Heart left ventricle (tissue), 13 donors: ENCODE measurements at regions not wholly inside any gene's neighbourhood (a gene's known extent, or its start where the extent isn't known, plus 50 kb on each side); places are given as distances from the start of the nearest gene placed in this dataset.

Experiments
- POLR2A ChIP-seq, 2 donors: fragments of 450-650 bp; IDR thresholded peaks; one replicate each; pipeline ENCODE4 v1.6.1; 2017; ENCODE audit warnings: antibody characterized with exemption in 2 of 2, mild to moderate bottlenecking in 2 of 2, moderate library complexity in 2 of 2
- TF ChIP-seq, protein P1 (sequence below), 12 donors: fragments of 200-600 bp; sonication (generic) in 4 of 12; IDR thresholded peaks; one replicate each; pipeline versions ENCODE4 v1.5.0 to v1.8.0; 2018 to 2022; ENCODE audit warnings: antibody characterized with exemption in 12 of 12, mild to moderate bottlenecking in 5 of 12
- donor health status: ischemic (EF 13 %, LVEDD 7.1; RV severe dilation, severe dysfunction).
- donor health status: DM: no; HTN: yes; CAD: no.
- donor health status: DM: no; HTN: no; CAD: no.
- donor health status: ischemic (EF 25% LVEDD 6.9; RV normal size, moderate dysfunction).
- donor health status: ischemic (EF 25% LVEDD 5.7; RV mildly dilated, moderate dysfunction).
- donor health status: ischemic (EF 35%, LVEDD 5.7; RV mildly dilated, moderate dysfunction).
- donor health status: nonischemic (EF 11% LVEDD 7.7; RV severe dilation, severe dysfunction).
- donor health status: DM: yes; HTN: yes; CAD: no.
- donor health status: PGD.
- donor health status: ischemic (EF 29% LVEDD 5.4; RV normal size, mild dysfunction).
- donor health status: nonischemic (EF 23%, LVEDD 6.1; RV moderate dilation, normal function).

DNA sequence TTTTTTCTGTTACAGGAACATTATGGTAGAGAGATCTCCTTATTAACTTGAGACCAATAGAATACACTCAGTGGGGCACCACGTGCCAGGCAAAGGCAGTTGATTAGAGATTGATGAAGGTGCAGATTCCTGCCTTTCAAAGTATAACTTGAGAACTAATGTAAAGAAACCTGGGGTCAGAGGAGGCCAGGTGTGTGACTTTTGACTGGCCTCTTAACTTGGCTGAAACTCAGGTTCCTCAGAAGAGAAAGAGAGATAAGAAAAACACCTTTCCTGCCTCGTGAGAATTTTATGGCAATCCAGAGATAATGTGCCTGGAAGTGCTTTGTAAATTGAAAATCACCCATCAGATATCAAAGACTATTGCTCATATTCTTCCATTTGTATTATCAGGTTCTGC is 110.7 kb upstream of the GZMB start:
- TF ChIP-seq POLR2A (IDR thresholded peaks at IDR 0.05): no peak
- TF ChIP-seq, protein P1, sequence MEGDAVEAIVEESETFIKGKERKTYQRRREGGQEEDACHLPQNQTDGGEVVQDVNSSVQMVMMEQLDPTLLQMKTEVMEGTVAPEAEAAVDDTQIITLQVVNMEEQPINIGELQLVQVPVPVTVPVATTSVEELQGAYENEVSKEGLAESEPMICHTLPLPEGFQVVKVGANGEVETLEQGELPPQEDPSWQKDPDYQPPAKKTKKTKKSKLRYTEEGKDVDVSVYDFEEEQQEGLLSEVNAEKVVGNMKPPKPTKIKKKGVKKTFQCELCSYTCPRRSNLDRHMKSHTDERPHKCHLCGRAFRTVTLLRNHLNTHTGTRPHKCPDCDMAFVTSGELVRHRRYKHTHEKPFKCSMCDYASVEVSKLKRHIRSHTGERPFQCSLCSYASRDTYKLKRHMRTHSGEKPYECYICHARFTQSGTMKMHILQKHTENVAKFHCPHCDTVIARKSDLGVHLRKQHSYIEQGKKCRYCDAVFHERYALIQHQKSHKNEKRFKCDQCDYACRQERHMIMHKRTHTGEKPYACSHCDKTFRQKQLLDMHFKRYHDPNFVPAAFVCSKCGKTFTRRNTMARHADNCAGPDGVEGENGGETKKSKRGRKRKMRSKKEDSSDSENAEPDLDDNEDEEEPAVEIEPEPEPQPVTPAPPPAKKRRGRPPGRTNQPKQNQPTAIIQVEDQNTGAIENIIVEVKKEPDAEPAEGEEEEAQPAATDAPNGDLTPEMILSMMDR (IDR thresholded peaks at IDR 0.05): no peak
